Renal cortical epithelial cell (primary cell): ENCODE measurements at regions not wholly inside any gene's neighbourhood (a gene's known extent, or its start where the extent isn't known, plus 50 kb on each side); places are given as distances from the start of the nearest gene placed in this dataset.
"Not testable (repeated sequence)": the region's sequence is repeated elsewhere in the genome, so short reads cannot be mapped to it uniquely, and the experiment has no call there.

Source experiments
- DNase-seq: peaks from one replicate; pipeline ENCODE4 v3.0.0-alpha.2; 2011; ENCODE audit warnings: low read depth

DNA sequence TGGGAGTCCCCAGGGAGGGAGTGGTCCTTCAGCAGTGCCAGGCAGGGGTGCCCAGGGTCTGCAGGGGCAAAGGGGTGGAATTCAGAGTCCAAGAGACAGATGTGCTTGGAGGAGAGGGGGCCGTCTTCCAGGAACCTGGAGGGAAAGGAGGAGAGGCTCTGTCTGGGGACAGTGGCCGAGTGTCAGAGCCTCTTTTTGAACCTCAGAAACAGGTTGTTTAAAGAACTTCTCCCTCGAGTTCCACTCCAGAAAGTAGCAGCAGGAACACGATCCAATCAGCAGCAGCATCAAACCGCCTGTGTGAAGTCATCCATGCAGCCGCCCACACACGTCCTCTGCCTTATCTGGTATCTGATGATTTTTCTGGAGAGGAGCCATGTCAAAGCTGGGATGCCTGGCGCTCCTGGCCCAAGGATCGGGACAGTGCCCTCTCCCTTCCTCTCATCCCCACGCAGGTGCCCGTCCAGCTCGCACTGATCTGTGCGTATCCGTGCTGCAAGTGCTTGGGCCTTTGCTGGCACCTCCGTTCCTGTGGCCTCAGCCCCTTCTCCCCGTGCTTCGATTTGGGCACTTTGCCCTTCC is 205.1 kb downstream of the NDUFA10 start:
- no peak for DNase-seq

DNA sequence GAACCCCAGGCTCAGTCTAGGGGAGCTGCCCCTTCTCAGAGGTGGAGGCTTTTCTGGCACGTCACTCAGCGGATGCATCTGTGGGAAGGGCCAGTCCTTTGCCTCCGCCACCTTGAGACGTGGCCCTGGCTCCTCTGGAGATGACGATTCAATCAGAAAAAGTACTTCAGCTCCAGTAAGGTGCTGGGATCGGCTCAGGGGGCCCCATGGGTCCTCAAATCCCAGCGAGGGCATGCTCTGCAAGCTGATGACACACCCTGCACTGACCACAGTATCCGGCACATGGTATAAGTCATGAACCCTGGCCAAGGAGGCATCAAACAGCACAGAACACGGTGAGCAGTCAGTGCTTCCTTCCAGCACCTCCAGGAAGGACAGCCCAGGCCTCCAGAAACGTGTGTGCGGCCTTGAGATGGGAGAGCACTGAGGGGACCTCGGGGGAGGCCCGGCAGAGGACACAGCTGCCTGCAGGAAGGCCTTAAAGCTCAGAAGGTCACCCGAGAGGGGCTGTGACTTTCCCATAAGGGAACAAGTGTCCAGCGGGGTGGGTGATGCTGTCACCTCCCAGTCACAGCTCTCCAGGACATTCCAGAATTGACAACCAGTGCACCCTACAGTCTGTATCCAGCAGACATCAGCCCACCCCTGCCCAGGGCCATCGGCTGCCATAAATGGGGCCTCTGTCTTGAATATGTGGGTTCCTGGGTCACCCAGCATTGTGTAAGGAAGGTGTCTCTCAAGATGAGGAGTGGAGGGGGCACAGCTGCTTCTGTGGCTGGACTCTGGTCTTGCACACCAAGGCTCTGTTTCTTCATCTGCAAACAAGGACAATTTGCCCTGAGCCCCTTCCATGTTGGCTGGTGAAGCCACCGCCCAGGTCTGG is 205.8 kb downstream of the NDUFA10 start:
- DNase-seq: no peak

DNA sequence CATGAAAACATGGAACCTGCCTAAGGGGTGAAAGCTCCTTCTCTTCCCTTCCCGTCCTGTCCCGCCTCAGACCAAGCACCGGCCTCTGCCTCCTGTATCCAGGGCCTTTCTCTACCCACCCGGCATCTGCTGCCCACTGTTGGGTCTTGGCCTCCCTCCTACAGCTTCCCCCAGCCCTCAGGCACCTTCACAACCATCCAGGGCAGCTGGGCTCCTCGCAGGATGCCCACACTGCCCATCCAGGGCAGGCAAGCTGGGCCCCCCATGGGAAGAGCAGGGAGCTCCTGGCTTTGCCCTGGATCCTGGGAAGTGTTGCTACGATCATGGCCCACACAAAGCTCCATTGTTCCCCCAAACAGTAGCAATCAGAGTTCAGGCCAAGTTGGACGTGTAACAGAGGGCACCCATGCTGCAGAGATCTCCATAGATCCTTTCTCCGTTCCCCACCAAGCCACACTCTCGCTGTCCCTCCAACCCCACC is 206.6 kb downstream of the NDUFA10 start:
- no peak for DNase-seq

DNA sequence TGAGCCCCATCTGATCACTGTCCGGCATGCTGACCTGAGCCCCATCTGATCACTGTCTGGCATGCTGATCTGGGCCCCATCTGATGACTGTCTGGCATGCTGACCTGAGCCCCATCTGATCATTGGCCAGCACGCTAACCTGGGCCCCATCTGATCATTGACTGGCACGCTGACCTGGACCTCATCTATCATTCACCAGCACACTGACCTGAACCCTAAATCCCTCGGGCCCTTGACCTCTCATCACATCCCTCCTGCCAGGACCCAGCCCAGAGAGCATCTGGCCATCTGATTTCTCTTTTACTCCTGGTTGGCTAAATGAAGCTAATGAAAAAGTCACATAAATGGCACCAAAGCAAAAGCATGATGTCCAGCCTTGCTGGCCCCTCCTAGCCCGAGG is 207.1 kb downstream of the NDUFA10 start:
- no peak for DNase-seq

DNA sequence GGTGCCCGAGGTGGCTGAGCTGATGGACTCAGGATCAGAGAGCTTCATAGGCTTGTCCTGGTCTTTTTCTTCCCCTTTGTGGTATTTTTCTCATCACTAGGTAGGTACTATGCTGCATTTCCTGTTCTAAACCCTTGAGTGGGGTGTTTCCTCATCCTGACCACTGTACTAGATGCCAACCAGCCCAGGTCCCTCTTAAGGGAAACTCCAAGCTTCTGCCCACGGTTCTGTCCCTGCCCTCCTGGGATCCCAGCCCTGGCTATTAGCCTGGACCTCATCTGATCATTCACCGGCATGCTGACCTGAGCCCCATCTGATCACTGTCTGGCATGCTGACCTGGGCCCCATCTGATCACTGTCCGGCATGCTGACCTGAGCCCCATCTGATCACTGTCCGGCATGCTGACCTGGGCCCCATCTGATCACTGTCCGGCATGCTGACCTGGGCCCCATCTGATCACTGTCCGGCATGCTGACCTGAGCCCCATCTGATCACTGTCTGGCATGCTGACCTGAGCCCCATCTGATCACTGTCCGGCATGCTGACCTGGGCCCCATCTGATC is 207.6 kb downstream of the NDUFA10 start:
- DNase-seq: not testable (repeated sequence)

DNA sequence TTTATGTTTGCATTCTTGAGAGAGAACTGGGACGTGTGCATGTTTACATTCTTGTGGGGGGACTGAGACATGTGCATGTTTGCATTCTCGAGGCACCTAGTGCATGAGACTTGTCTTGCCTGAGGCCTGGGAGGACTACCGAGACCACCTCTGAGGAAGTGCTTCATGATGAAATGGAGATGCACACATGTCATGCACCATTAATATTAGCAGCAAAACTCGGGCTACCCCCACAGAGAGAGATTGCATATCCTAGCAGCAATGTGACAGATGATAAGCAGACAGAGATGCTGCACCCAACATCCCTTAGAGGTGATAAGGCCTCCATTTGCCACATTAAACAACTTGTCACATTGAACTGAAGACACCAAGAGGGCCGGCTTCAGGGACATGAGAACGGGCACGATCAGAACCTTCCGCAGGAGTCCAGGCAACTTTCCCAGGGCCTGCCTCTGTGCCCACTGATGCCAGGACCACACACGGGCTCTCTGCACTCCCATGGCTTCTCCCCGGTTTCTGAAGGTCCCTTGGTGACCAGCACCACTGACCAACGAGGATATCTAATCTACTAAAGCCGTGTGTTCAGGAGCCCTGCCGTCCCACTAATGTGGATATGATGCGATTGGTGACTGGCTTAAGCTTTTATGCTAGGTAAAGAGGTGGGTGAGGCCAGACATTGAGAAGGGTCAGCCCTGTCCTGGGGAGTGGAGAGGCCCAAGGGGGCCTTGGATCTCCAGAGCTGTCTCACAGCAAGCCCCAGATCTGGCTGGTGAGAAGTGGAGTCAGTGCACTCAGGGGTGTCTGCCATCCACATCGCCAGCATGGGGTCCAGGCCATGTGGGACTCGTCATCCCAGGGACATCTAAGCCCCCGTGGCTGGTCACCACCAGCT is 208.3 kb downstream of the NDUFA10 start:
- DNase-seq: no peak

DNA sequence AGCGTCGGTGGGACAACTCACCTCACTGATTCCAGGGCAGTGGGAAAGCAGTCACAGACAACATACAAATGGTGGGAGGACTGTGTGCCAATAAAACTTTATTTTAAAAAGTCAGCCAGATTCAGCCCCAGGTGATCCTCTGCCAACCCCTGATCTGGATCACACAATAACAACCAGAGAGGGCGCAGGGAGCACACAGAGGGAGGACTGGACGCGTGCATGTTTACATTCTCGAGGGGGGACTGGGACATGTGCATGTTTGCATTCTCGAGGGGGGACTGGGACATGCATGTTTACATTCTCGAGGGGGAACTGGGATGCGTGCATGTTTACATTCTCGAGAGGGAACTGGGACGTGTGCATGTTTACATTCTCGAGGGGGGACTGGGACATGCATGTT is 209.5 kb downstream of the NDUFA10 start:
- DNase-seq: no peak

DNA sequence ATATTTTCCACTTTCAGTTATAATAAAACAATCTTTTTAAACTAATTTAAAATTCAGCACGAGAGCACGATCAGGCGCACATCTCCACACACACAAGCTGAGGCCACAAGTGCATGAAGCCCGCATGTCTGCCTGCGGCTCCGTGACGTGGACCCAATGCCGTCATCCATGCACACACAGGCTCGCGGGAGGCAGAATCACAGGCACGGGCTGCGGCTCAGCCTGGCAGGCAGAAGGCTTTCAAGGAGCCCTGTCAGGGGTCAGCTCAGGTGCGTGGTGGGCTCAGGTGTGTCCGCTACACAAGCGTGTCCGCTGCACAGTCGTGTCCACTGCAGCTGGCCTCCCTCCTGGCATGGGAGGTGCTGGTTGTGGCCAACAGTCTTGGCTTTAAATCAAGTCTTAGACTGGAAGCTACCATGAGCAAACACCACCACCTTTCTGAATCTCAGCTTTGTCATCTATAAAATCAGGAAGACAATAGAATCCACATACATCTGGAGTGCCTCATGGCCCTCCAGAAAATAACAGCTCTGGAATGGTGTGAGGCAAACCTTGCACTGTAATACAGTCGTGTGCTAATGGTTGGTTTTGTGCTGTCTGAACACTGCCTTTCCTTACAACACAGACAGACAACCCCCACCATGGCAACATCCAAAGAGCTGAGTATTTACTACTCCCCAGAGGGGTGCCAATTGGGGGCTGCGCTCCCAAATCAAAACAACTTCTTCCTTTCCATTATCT is 210.1 kb downstream of the NDUFA10 start:
- DNase-seq: no peak

DNA sequence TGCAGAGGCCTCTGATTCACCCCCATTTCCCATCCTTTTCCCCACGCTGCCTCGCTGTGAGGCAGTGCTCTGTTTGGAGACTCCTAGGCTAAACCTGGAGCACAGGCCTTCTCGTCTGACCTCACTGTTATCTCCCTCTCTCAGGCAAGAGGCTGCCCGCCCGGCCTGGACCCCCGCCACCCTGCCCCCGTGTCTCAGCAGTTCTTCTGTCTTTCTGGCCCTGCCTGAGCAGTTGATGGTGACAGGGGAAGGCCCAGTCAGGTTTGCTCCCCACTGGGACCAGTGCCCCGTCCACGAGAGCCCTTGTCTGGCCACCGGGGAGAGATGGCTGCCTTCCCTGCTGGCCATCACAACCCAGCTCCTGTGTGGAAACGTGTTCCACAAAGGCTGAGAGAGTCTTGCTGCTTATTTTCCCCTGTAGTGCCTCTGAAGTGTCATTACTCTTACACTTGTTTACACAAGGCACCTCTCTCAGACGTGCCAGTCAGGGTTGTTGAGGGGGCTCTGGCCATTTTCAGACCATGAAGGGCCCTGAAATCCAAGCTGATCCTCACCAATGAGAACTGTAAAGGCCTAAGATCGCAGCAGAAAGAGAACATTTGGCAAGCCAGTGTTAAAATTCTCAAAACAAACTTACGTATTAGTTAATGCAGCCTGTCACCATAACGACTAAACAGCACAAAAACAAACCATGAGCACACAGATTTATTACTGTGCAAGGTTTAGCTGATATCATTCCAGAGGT is 210.9 kb downstream of the NDUFA10 start:
- no peak for DNase-seq

DNA sequence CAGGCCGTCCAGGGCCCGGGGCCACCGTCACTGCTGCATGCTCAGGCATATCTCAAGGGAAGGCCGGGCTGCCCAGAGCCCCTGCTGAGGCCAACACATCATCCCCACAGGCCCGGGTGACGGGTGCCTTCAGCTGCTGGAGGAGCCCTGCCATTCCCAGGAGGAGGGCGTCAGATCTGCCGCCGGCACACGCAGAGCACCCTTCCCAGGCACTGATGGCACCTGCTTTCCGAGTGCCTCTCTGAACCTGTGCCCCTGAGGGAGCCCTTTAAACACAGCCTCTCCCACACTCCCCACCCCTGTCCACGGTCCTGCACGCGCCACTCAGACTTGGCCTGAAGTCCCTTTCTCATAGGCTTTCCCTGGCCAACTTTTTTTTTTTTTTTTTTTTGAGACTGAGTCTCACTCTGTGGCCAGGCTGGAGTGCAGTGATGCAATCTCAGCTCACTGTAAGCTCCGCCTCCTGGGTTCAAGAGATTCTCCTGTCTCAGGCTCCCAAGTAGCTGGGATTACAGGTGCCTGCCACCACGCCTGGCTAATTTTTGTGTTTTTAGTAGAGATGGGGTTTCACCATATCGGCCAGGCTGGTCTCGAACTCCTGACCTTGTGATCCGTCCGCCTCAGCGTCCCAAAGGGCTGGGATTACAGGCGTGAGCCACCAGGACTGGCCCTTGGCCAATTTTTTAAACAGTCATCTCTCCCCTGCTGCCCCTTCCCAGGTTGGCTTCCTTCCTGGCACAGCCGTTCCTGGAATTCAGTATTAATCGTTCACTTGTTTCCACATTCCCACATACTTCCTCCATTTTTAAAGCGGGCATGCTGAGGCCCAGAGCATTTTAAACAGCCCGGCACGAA is 211.7 kb downstream of the NDUFA10 start:
- no peak for DNase-seq

DNA sequence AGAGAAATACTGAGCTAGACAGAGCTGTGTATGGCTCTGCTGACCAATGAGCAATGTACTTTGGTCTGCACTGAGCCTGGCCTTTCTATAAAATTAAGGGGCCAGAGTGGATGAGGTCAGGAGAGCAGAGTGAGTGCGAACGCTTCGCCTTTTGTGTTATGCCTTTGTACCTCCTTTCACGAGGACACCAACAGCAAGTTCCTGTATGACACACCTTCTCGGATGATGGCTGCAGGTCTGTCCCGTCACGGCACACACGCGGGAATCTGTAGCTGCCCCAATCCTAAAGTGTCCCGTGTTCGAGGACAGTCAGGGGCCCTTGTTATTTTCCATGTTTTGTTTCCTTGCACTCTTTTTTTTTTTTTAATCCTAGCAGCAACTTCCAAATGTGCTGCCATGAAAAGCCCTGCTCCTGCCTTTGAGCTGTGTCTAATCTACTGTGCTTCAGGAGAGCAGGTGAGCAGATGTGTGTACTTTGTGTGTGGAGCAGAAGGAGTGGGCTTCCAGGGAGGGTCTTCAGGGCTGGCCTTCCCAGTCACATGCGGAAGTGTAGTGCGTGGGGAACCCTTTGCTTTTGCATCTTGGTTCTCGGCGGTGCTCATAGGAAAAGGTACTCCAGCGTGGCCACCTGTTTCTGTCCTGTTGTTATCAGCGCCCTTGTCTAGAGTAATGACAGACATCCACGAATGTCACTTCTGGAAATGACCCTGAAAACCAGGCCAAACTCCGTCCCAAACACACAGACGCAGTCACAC is 213.2 kb downstream of the NDUFA10 start:
- DNase-seq: no peak

DNA sequence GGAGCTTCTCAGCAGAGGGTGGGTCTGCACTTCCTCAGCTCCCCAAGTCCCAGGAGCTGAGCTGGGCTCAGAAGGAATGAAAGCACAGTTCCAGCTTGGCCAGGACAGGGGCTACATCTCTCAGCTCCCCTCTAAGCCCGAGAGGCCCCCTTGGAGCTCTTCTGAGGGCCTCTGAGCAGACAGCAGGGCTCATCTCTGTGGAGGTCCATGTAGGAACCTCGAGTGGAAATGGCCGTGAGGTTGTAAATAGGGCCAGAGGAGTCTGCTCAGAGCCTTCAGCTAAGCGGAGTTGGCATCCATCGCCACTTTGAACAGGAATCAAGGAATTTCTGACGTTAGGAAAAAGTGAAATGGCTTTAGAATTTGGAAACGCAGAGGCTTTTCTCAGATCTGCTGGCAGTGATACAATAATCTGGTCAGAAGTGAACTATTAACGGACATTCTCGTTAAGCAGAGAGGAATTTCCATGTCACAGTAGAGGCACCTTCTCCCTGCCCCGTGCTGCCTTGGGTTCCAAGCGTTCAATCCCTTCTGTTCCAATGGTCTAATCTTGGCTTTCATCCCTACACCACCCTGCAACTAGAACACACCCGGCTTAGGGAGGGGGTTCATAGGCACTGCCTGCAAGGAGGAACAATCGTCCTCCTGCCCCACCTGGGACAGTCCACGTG is 213.9 kb downstream of the NDUFA10 start:
- no peak for DNase-seq

DNA sequence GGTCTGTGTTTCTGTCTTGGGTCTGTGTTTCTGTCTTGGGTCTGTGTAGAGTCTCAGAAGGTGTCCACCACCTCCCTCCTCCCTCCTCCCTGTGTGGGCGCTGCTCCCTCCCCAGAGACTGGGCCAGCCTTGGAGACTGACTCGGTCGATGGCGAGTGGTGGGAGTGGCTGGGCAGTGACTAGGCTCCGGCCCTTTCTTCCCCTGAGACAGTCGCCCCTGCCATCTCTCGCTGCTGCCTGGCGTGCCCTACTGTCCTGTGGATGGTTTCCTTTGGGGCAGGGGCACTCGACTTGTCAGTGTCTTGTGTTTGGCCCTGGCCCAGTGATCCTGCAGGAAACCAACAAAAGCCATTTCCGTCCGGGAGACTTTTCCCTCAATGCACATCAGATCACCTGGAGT is 215.8 kb downstream of the NDUFA10 start:
- no peak for DNase-seq

DNA sequence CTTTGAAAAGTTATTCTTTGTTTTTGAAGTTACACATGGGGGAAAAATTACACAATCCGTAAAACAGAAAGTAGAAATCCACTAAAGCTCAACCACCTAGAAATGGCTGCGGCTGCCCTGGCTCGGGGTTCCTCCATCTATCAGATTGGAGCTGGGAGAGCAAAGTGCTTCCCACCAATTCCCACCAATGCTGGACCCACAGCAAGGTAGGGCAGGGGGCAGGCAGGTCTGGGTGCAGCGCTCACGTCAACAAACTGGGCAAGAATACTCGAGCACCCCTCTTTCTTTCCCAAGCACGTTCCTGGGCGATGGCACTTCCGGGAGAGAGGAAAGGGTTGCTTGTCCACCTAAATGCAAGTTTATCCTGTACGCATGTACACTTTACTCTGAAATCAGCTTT is 217.6 kb downstream of the NDUFA10 start:
- no peak for DNase-seq

DNA sequence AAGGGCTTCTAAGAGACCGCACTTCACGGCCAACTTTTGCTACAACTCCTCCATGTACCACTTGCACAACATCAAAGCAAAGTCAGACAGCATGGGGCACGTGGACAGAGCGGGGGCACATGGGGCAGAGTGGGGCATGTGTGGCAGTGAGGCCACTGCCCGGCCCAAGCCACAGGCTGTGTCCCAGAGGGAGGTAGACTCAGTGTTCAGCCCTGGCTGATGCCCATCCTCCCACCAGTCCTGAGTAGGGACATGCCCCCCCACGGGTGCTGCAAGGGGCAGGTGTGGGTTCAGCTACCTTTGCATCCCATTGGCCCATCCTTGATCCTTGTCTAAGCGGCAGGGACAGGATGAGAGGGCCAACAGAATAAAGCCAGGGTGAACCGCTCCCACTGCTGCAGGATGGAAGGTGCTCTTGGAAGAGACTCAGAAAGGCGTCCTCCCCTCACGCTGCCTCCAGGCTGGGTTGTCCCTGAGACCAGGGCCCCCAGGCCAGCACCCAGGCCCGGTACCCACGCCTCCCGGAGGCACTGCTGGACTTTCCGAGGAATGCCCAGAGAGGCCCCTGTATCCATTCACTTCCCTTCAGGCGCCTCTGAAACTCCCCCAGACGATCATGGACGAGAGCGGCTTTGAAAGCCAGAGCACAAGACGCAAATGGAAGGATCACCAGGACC is 218.2 kb downstream of the NDUFA10 start:
- no peak for DNase-seq

DNA sequence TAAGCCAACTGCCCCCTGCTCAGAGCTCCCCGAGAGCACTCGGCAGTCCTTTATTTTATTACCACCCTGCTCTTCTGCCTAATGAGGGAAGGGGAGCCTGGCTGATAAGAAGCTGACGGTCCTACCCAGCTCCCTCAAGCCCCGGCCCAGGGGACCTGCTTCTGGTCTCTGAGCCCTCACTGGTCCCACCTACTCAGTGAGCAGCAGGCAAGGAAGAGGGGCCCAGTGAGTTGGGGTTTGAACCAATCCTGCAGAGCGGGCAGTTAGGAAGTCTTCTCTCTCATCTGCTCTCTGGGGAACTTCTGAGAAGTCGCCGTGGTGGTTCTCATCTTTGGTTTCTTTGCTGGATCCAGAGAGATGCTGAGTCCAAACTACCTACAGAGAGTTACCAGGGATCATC is 218.9 kb downstream of the NDUFA10 start:
- no peak for DNase-seq

DNA sequence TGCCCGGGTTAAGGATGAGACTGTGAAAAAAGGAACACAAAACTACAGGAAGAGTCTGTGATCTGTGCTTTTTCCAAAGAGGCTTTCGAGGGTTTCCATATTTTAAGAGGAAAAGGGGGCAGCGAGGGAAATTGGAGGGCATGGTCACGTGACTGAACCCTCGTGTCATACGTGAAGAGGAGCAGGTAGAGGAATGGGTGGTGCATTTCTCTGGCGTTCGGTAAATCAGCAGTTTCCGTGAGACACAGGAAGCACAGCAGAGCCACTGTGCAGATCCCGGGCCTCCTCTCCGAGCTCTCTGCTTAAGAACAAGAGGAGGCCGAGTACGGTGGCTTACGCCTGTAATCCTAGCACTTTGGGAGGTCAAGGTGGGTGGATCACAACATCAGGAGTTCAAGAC is 219.7 kb downstream of the NDUFA10 start:
- no peak for DNase-seq

DNA sequence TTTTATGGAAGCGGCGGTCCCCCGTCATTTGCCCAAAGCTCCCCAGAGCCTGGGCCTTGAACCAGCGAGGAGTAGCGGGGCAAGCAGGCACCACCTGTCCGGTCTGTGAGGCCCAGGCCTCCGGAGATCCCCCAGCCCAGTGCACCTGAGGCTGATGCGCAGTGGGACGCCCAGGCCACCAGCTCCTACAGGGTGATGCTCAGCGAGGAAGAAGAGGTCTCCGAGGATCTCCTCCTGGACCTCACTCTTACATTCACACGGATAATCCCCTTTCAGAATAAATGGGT is 220.2 kb downstream of the NDUFA10 start:
- no peak for DNase-seq
